ENCODE measurements at regions not wholly inside any gene's neighbourhood (a gene's known extent, or its start where the extent isn't known, plus 50 kb on each side); places are given as distances from the start of the nearest gene placed in this dataset.

DNA sequence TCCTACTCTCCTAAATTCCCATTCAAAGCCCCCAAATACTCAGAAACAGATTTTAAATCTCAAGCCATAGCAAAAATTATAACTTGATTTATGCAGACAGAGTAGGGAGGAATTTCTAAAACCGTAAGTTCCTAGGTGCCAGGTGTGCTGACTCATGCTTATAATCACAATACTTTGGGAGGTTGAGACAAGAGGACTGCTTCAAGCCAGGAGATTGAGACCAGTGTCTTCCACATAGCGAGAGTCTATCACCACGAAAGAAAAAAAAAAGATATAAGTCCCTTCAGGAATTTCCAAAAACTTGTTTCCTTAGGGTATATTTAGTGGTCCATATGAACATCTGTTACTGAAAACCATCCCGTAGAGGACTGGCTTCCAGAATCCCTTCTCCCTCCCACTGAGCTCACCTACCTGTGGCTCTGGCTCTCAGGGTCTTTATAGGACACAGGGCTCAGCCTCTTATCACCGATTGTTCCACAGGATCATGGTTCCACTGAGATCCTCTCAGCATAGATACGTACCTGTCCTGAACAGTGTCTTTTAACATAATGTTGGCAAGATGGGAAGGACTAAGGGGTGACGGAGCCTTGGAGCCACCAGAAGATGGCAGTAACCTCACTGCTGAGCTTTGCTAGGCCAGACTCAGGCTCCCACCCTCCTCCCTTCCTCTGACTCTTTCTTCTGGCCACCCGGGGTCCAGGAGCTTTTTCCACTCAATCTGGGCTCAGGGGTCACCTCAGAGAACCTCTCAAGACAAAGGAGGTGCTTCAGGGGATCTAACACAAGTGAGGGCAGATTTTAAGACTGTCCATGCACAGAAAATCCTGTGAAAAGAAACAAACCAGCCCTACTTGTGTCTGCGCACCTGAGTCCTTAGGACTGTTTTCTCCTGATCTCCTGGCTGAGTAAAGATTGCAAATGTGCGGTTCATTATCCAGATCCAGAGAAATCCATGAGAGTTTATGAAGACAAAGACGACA is 117.5 kb upstream of the TOP3B start:
- Histone ChIP-seq H3K4me3 (ENCODE audit: control insufficient read depth in 1 of 2, extremely low read depth in 1 of 2, low read length in 1 of 2) (no peak overlapping the region), H3K4me1 (ENCODE audit: control insufficient read depth in 1 of 2, extremely low read depth in 1 of 2, insufficient read depth in 2 of 2, low read length in 2 of 2) (no peaks in the 10 kb centered on the region), H3K36me3 (ENCODE audit: control insufficient read depth in 2 of 2, extremely low read depth in 1 of 2, insufficient read depth in 1 of 2, low read length in 1 of 2) (no peaks in the 10 kb centered on the region), H3K27me3 (replicated peaks in 1 of 2; ENCODE audit: control insufficient read depth in 2 of 2, extremely low read depth in 1 of 2, insufficient read depth in 2 of 2, low read length in 1 of 2) (peaks cover 0 to 2% of the 10 kb centered on the region in 2 experiments), H3K27ac (ENCODE audit: low read length) (no peak overlapping the region), H3K9me3 (no peaks in the 10 kb centered on the region)
- 71% methylated on average over 4 of the region's 11 CpGs for WGBS (ENCODE audit: insufficient coverage)
- ChIA-PET CTCF (no interaction called here), POLR2A (no interaction called here)
- peak in 1 of 4 experiments; percentile 26 for ATAC-seq (replicated peaks in 1 of 4)
- DNase-seq, result no peak
- H3K27ac Mint-ChIP-seq, result no peak overlapping the region
- H3K9me3 Mint-ChIP-seq, result no peaks in the 10 kb centered on the region
- peaks cover 9 to 12% of the 10 kb centered on the region in 2 donors for H3K27me3 Mint-ChIP-seq
- no peaks in the 10 kb centered on the region for H3K36me3 Mint-ChIP-seq
- peaks cover 0 to 2% (median 0%) of the 10 kb centered on the region in 3 donors for H3K4me1 Mint-ChIP-seq
- H3K4me3 Mint-ChIP-seq, result no peak overlapping the region

DNA sequence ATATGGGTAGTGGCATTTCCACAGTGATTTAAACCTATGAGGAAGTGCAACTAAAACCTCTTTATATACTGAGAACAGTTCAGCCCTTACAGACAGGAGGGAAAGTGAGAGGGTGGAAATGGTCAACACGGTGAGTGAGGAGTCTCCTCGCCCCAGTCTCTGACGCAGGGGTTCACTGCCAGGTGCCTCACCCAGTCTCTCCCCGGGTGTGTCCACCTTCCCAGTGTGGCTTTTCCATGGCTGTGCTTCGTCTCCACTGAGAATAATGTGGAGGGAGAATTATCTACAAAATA is 116.6 kb upstream of the TOP3B start:
- Mint-ChIP-seq H3K9me3 (no peaks in the 10 kb centered on the region), H3K4me3 (no peak overlapping the region), H3K27me3 (peaks cover 13 to 16% of the 10 kb centered on the region in 2 donors), H3K27ac (no peak overlapping the region), H3K4me1 (peaks cover 0 to 2% (median 0%) of the 10 kb centered on the region in 3 donors), H3K36me3 (no peaks in the 10 kb centered on the region)
- DNase-seq, result no peak
- no peaks in the 10 kb centered on the region for H3K9me3 ChIP-seq
- POLR2A ChIA-PET, result no interaction called here
- no peak for ATAC-seq (replicated peaks in 1 of 4)
- CTCF ChIA-PET, result no interaction called here
- no peaks in the 10 kb centered on the region for H3K4me1 ChIP-seq (ENCODE audit: control insufficient read depth in 1 of 2, extremely low read depth in 1 of 2, insufficient read depth in 2 of 2, low read length in 2 of 2)
- no CpG with 5 or more reads among the region's 5 CpGs for WGBS (ENCODE audit: insufficient coverage)
- no peaks in the 10 kb centered on the region for H3K36me3 ChIP-seq (ENCODE audit: control insufficient read depth in 2 of 2, extremely low read depth in 1 of 2, insufficient read depth in 1 of 2, low read length in 1 of 2)
- H3K27ac ChIP-seq (ENCODE audit: low read length), result no peak overlapping the region
- no peak overlapping the region for H3K4me3 ChIP-seq (ENCODE audit: control insufficient read depth in 1 of 2, extremely low read depth in 1 of 2, low read length in 1 of 2)
- H3K27me3 ChIP-seq (replicated peaks in 1 of 2; ENCODE audit: control insufficient read depth in 2 of 2, extremely low read depth in 1 of 2, insufficient read depth in 2 of 2, low read length in 1 of 2), result peaks cover 0 to 2% of the 10 kb centered on the region in 2 experiments

GRCh38 chr22:22098457-22099193 is 116.0 kb upstream of the TOP3B start:
- ATAC-seq (replicated peaks in 1 of 4), result no peak
- H3K27ac ChIP-seq (ENCODE audit: low read length), result no peak overlapping the region
- Mint-ChIP-seq H3K9me3 (no peaks in the 10 kb centered on the region), H3K4me1 (peaks cover 0 to 2% (median 0%) of the 10 kb centered on the region in 3 donors), H3K4me3 (no peak overlapping the region), H3K36me3 (no peaks in the 10 kb centered on the region), H3K27me3 (peaks cover 15 to 16% of the 10 kb centered on the region in 2 donors), H3K27ac (no peak overlapping the region)
- peaks cover 0 to 2% of the 10 kb centered on the region in 2 experiments for H3K27me3 ChIP-seq (replicated peaks in 1 of 2; ENCODE audit: control insufficient read depth in 2 of 2, extremely low read depth in 1 of 2, insufficient read depth in 2 of 2, low read length in 1 of 2)
- WGBS (ENCODE audit: insufficient coverage), result 53% methylated on average over 5 of the region's 9 CpGs
- no peaks in the 10 kb centered on the region for H3K9me3 ChIP-seq
- CTCF ChIA-PET, result interaction anchor here in 1 of 2 donors (0.6 kb wide), 1 partner anchor 1266 kb away, joined by 4 read pairs; no protein-coding TSS in a partner anchor
- no peaks in the 10 kb centered on the region for H3K36me3 ChIP-seq (ENCODE audit: control insufficient read depth in 2 of 2, extremely low read depth in 1 of 2, insufficient read depth in 1 of 2, low read length in 1 of 2)
- no peak for DNase-seq
- no peaks in the 10 kb centered on the region for H3K4me1 ChIP-seq (ENCODE audit: control insufficient read depth in 1 of 2, extremely low read depth in 1 of 2, insufficient read depth in 2 of 2, low read length in 2 of 2)
- POLR2A ChIA-PET, result no interaction called here
- no peak overlapping the region for H3K4me3 ChIP-seq (ENCODE audit: control insufficient read depth in 1 of 2, extremely low read depth in 1 of 2, low read length in 1 of 2)

GRCh38 chr22:22097727-22098228 is 115.2 kb upstream of the TOP3B start:
- ChIA-PET POLR2A (no interaction called here), CTCF (no interaction called here)
- Histone ChIP-seq H3K27ac (ENCODE audit: low read length) (no peak overlapping the region), H3K9me3 (no peaks in the 10 kb centered on the region), H3K4me3 (ENCODE audit: control insufficient read depth in 1 of 2, extremely low read depth in 1 of 2, low read length in 1 of 2) (no peak overlapping the region), H3K4me1 (ENCODE audit: control insufficient read depth in 1 of 2, extremely low read depth in 1 of 2, insufficient read depth in 2 of 2, low read length in 2 of 2) (no peaks in the 10 kb centered on the region), H3K27me3 (replicated peaks in 1 of 2; ENCODE audit: control insufficient read depth in 2 of 2, extremely low read depth in 1 of 2, insufficient read depth in 2 of 2, low read length in 1 of 2) (peaks cover 0 to 2% of the 10 kb centered on the region in 2 experiments), H3K36me3 (ENCODE audit: control insufficient read depth in 2 of 2, extremely low read depth in 1 of 2, insufficient read depth in 1 of 2, low read length in 1 of 2) (no peaks in the 10 kb centered on the region)
- no peaks in the 10 kb centered on the region for H3K36me3 Mint-ChIP-seq
- peaks cover 0 to 2% (median 0%) of the 10 kb centered on the region in 3 donors for H3K4me1 Mint-ChIP-seq
- no peak overlapping the region for H3K4me3 Mint-ChIP-seq
- no peak for ATAC-seq (replicated peaks in 1 of 4)
- peaks cover 20 to 22% of the 10 kb centered on the region in 2 donors for H3K27me3 Mint-ChIP-seq
- no peaks in the 10 kb centered on the region for H3K9me3 Mint-ChIP-seq
- no peak for DNase-seq
- H3K27ac Mint-ChIP-seq, result no peak overlapping the region

GRCh38 chr22:22094921-22095320 is 112.3 kb upstream of the TOP3B start:
- H3K4me1 Mint-ChIP-seq, result peaks cover 0 to 2% (median 0%) of the 10 kb centered on the region in 3 donors
- no peaks in the 10 kb centered on the region for H3K9me3 ChIP-seq
- 86% methylated on average over 1 of the region's 5 CpGs for WGBS (ENCODE audit: insufficient coverage)
- peaks cover 33 to 41% of the 10 kb centered on the region in 2 donors for H3K27me3 Mint-ChIP-seq
- ChIA-PET POLR2A (no interaction called here), CTCF (interaction anchor here in 1 of 2 donors (0.8 kb wide), 1 partner anchor 43 kb away, joined by 3 read pairs; no protein-coding TSS in a partner anchor)
- H3K9me3 Mint-ChIP-seq, result no peaks in the 10 kb centered on the region
- H3K36me3 Mint-ChIP-seq, result no peaks in the 10 kb centered on the region
- DNase-seq (no peak), ATAC-seq (replicated peaks in 1 of 4) (no peak)
- no peak overlapping the region for H3K4me3 Mint-ChIP-seq
- H3K27ac ChIP-seq (ENCODE audit: low read length), result no peak overlapping the region
- no peak overlapping the region for H3K27ac Mint-ChIP-seq
- H3K27me3 ChIP-seq (replicated peaks in 1 of 2; ENCODE audit: control insufficient read depth in 2 of 2, extremely low read depth in 1 of 2, insufficient read depth in 2 of 2, low read length in 1 of 2), result peaks cover 0 to 6% of the 10 kb centered on the region in 2 experiments
- H3K4me3 ChIP-seq (ENCODE audit: control insufficient read depth in 1 of 2, extremely low read depth in 1 of 2, low read length in 1 of 2), result no peak overlapping the region
- H3K4me1 ChIP-seq (ENCODE audit: control insufficient read depth in 1 of 2, extremely low read depth in 1 of 2, insufficient read depth in 2 of 2, low read length in 2 of 2), result no peaks in the 10 kb centered on the region
- no peaks in the 10 kb centered on the region for H3K36me3 ChIP-seq (ENCODE audit: control insufficient read depth in 2 of 2, extremely low read depth in 1 of 2, insufficient read depth in 1 of 2, low read length in 1 of 2)

GRCh38 chr22:22094514-22094913 is 111.9 kb upstream of the TOP3B start:
- no peak for ATAC-seq (replicated peaks in 1 of 4)
- Mint-ChIP-seq H3K27me3 (peaks cover 33 to 45% of the 10 kb centered on the region in 2 donors), H3K9me3 (no peaks in the 10 kb centered on the region)

More at GRCh38 chr22:22094514-22094913, 111.9 kb upstream of the TOP3B start:
- Mint-ChIP-seq H3K27ac (no peak overlapping the region), H3K4me1 (peaks cover 0 to 2% (median 0%) of the 10 kb centered on the region in 3 donors), H3K4me3 (no peak overlapping the region), H3K36me3 (no peaks in the 10 kb centered on the region)
- no peak for DNase-seq
- POLR2A ChIA-PET, result no interaction called here
- 79% methylated on average over 3 of the region's 6 CpGs for WGBS (ENCODE audit: insufficient coverage)
- H3K27ac ChIP-seq (ENCODE audit: low read length), result no peak overlapping the region
- no peaks in the 10 kb centered on the region for H3K9me3 ChIP-seq
- CTCF ChIA-PET, result interaction anchor here in 1 of 2 donors (0.8 kb wide), 1 partner anchor 44 kb away, joined by 3 read pairs; no protein-coding TSS in a partner anchor
- no peak overlapping the region for H3K4me3 ChIP-seq (ENCODE audit: control insufficient read depth in 1 of 2, extremely low read depth in 1 of 2, low read length in 1 of 2)
- peaks cover 0 to 6% of the 10 kb centered on the region in 2 experiments for H3K27me3 ChIP-seq (replicated peaks in 1 of 2; ENCODE audit: control insufficient read depth in 2 of 2, extremely low read depth in 1 of 2, insufficient read depth in 2 of 2, low read length in 1 of 2)
- H3K4me1 ChIP-seq (ENCODE audit: control insufficient read depth in 1 of 2, extremely low read depth in 1 of 2, insufficient read depth in 2 of 2, low read length in 2 of 2), result no peaks in the 10 kb centered on the region
- no peaks in the 10 kb centered on the region for H3K36me3 ChIP-seq (ENCODE audit: control insufficient read depth in 2 of 2, extremely low read depth in 1 of 2, insufficient read depth in 1 of 2, low read length in 1 of 2)
